KBM-7 (cell line): ENCODE measurements at regions not wholly inside any gene's neighbourhood (a gene's known extent, or its start where the extent isn't known, plus 50 kb on each side); places are given as distances from the start of the nearest gene placed in this dataset.

Source experiments
- DNase-seq: peaks from one replicate; pipeline ENCODE4 v3.0.0-alpha.2; 2015
- in situ Hi-C: fragments of 300-500 bp; cut with MboI; formaldehyde crosslinking; loops from 2 replicates; pipeline ENCODE4 v1.14.3; 2020; ENCODE audit warnings: low sequenced_read_pairs, low pct_unique_long_range_greater_than_20kb, mixed read lengths

DNA sequence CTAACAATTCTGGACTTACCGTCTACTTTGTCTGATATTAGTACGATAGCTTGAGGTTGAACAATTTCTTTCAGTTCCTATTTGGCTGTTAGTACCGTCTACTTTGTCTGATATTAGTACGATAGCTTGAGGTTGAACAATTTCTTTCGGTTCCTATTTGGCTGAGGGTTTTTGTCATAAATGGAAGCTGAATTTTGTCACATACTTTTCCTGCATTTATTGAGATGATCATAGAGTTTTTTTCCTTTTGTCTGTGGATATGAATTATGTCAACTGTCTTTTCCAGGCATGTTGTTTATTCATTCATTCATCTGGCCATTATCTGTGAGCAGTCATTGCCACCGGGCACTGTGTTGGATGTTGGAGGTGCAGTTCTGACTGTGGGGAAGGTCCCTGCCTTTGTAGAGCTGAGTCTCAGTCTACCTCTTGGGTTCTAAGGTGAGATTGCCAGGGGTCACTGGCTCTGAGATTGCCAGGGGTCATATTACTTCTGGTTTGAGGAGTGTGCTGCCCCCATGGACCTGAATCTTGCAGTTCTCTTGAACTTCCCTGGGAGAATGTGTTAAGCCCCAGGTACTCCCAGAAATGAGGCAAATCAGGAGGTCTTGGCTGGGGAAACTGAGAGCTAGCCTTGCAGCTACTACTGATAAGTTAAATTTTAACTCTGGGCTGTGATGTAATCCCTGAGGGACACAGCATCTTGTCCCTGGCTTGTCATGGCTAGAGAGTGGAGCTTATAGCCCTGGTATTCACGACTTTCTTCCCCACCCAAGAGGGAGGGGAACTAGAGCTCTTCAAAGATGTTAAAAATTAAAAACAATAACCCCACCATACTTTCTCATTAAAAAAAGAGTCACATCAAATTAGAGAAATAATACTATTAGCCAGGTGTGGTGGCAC is 89.1 kb upstream of the MBOAT2 start:
- no peak for DNase-seq
- in situ Hi-C loops = no loop called here

GRCh38 chr2:9091811-9092210 is 88.3 kb upstream of the MBOAT2 start:
- no peak for DNase-seq
- in situ Hi-C loops = no loop called here

DNA sequence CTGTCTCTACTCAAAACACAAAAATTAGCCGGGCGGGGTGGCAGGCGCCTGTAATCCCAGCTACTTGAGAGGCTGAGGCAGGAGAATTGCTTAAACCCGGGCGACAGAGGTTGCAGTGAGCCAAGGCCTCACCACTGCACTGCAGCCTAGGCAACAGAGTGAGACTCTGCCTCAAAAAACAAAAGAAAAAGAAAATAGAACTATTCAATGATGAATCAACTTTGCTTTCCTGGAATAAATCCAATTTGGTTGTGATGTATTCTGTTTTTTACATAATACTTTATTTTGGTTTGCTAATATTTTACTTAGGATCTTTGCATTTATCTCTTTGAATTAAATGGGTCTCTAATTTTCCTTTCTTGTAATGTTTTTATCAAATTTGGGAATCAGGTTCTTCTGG is 86.3 kb upstream of the MBOAT2 start:
- DNase-seq = no peak
- in situ Hi-C loops = no loop called here

- DNase-seq = no peak
- in situ Hi-C loops = no loop called here
Measured at GRCh38 chr2:9087121-9087681, 83.7 kb upstream of the MBOAT2 start.

DNA sequence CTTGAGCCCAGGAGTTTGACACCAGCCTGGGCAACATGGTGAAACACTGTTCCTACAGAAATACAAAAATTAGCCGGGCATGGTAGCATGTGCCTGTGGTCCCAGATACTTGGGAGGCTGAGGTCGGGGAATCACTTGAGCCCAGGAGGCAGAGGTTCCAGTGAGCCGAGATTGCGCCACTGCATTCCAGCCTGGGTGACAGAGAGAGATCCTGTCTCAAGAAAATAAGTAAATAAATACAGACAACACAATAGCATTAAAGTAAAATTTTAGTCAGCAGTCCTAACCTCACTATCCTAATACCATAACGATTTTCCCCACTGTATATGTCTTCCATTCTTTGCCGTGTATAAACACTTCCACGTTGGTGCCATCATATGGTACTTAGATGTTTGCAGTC is 83.0 kb upstream of the MBOAT2 start:
- no peak for DNase-seq
- in situ Hi-C loops = no loop called here

DNA sequence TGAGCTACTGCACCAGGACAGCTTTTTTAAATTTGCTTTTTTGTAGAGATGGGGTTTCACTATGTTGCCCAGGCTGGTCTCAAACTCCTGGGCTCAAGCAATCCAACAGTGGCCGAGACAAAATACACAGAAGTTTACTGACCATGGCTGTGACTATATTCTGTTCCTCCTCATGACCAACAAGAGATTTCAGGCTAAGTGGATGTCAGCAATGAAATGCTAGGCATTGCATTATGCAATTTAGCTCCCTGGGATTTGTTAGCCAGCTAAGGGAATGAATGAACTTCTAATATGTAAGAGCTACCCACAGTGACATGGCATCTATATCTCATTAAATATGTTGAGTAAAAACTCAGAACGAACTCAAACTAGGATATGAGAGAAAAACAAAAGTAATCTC is 81.9 kb upstream of the MBOAT2 start:
- DNase-seq = no peak

GRCh38 chr2:9083287-9083686 is 79.8 kb upstream of the MBOAT2 start:
- in situ Hi-C loops = no loop called here
- no peak for DNase-seq

More for the DNA sequence above, 81.9 kb upstream of the MBOAT2 start:
- in situ Hi-C loops = no loop called here

DNA sequence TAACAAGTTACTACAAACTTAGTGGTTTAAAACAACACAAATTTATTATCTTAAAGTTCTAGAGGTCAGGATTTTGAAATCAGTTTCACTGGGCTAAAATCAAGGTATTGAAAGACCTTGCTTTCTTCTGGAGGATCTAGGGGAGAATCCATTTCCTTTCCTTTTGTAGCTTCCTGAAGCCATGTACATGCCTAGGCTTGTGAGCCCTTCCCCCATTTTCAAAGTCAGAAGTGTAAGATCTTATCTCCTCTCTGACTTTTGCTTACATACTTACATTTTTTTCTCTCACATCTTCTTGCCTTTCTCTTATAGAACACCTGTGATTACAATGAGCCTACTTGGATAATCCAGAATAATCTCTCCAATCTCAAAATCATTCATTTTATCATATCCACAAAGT is 78.7 kb upstream of the MBOAT2 start:
- in situ Hi-C loops = no loop called here
- no peak for DNase-seq

GRCh38 chr2:9081750-9082149 is 78.3 kb upstream of the MBOAT2 start:
- no peak for DNase-seq
- in situ Hi-C loops = no loop called here

DNA sequence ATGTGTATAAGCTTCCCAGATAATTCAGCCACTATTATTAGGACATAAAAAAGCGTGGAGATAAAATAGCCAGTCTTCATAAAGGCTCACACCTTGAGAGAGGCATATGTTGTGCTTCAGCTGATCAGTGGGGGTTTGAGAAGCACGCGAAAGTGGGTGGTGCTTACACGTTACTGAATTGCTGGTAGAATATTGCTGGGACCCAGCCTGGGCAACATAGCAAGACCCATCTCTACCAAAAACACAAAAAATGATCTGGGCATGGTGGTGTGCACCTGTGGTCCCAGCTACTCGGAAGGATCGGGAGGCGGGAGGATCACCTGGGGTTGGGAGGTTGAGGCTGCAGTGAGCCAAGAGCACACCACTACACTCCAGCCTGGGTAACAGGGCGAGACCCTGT is 74.9 kb upstream of the MBOAT2 start:
- in situ Hi-C loops = no loop called here
- DNase-seq = no peak

GRCh38 chr2:9077691-9078090 is 74.2 kb upstream of the MBOAT2 start:
- in situ Hi-C loops = no loop called here
- no peak for DNase-seq

- no peak for DNase-seq
- in situ Hi-C loops = no loop called here
Measured at GRCh38 chr2:9076755-9077154, 73.3 kb upstream of the MBOAT2 start.

DNA sequence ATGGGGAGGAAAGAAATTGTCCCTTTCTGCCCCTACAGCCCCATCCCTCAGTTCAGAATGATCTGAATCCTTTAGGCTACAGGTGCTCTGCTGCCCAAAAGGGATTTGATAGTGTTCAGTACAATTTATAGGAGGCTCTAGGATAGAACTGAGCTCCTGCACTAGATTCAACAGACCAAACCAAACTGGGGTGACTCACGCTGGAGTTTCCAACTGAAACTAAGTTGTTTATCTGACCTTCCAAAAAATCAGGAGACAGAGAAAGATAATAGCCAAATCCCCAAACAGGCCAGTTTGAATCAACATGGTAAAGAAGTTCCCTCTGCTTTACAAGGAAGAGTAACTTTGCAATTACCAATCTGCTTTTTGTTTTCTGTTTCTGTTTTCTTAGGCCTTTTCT is 72.7 kb upstream of the MBOAT2 start:
- DNase-seq = no peak
- in situ Hi-C loops = no loop called here

DNA sequence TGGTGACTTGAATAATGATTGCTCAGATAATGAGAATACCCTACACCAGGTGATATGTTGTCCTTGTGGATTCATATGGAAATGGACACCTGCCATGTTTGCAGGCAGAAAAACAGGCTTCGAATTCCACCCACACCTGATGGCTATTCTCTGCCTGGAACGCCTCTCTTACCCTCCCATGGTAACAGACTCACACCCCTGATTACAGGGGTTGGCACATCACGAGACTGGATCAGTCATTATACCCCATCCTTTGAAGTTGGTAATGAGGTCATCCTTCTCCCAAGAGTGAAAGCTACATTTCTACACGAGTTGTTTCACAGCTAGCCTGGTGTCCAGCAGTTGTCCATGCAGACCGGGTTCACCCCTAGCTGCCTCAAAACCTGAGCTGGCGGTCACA is 71.4 kb upstream of the MBOAT2 start:
- in situ Hi-C loops = no loop called here
- no peak for DNase-seq

DNA sequence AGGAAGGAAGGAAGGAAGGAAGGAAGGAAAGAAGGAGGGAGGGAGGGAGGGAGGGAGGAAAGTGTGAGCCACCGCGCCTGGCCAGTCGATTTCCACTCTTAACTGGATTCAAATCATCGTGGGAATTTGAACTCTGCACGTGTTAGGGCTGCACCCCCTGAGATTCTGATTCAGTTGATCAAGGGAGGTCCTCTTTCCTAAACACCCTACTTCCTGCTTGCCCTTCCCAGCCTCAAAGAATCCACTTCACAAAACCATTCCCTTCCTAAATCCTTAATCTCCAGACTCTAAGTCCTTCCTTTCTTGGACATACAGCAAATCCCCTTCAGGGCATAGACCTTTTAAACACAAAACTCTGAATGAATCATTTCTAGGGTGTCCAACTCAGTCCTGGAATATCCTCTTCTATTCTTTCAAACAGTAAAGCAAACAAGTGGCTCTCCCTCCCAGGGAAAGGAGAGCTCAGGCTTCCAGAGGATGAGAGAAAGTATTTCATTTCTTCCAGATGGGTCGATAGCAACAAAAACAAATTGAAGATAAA is 68.2 kb upstream of the MBOAT2 start:
- in situ Hi-C loops = no loop called here
- DNase-seq = no peak

DNA sequence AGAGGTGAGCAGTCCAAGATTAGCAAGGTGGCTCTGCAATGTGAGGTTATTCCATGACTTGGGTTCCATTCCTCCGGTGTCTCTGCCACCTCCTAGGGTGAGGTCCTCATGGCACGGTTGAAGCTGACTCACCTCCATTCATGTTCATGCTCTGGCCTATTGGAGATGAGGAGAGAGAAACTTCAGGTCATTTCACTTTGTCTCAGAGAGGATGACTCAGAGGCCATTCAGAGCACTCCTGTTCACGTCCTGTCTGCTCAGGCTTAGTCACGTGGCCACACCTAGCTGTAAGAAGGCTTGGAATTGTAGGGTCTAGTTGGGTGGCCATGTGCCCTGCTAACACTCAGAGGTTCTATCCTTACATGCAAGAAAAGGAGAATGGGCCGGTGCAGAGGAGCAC is 67.5 kb upstream of the MBOAT2 start:
- DNase-seq = no peak
- in situ Hi-C loops = no loop called here

- in situ Hi-C loops = no loop called here
- DNase-seq = no peak
Measured at GRCh38 chr2:9069543-9069942, 66.1 kb upstream of the MBOAT2 start.

GRCh38 chr2:9065901-9066300 is 62.4 kb upstream of the MBOAT2 start:
- in situ Hi-C loops = no loop called here
- DNase-seq = no peak

DNA sequence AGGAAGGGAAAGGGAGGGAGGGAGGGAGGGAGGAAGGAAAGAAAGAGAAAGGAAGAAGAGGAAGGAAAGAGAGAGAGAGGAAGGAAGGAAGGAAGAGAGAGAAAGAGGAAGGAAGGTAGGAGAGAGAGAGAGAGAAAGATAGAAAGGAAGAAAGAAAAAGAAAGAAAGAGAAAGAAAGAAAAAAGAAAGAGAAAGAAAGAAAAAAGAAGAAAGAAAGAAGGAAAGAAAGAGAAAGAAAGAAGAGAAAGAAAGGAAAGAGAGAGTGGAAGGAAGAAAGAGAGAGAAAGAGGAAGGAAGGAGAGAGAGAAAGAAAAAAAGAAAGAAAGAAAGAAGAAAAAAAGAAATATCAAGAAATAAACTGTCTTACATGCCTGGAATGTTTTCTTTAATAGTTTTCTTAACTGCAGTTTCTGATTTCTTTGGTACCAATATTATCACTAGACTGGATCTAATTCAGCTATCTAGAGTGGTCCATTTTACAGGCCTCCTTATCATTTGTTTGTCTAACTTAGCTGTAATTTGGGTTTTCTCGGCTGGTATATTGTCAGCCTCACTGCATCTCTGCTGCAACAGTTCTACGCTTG is 59.6 kb upstream of the MBOAT2 start:
- in situ Hi-C loops = no loop called here
- DNase-seq = no peak

DNA sequence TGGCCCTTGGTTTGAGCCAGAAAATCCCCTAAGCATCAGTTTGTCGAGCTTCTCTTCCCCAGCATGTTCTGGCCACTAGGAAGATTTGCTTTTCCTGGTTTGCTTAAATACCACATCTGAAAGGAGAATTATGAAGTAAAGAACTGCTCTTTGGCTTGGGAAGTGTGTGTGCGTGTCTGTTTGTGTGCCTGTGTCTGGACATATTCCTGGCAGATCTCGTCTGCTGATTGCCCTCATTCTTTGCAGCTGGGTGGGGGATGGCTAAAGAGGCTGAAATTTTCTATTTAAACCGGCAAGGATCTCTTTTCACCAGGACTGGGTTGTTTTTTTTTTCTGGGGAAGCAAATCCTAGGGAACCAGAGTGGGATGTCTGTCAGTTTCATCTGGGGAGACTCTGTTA is 57.3 kb upstream of the MBOAT2 start:
- in situ Hi-C loops = no loop called here
- no peak for DNase-seq
